HepG2 (cell line): ENCODE measurements at regions not wholly inside any gene's neighbourhood (a gene's known extent, or its start where the extent isn't known, plus 50 kb on each side); places are given as distances from the start of the nearest gene placed in this dataset.

ENCODE experiments used
- CREB1 ChIP-seq, 2 experiments: fragments of 450-650 bp in 1 of 2; IDR thresholded peaks; 2 replicates each; pipeline ENCODE4 v1.6.1; 2016 to 2017; ENCODE audit warnings: control low read depth in 1 of 2, mild to moderate bottlenecking in 1 of 2, missing compliant biosample characterization in 1 of 2, missing genetic modification characterization in 1 of 2
- EP300 ChIP-seq, 3 experiments: sonication (generic) in 1 of 3; formaldehyde crosslinking in 1 of 3; IDR thresholded peaks; 2 replicates each; pipeline versions ENCODE4 v1.5.1 to v1.6.1; 2011 to 2020; ENCODE audit warnings: low read depth in 2 of 3, low read length in 2 of 3, borderline replicate concordance in 1 of 3, improper control_type of control experiment in 1 of 3, mild to moderate bottlenecking in 1 of 3, missing genetic modification reagents in 1 of 3, moderate library complexity in 1 of 3
- MAZ ChIP-seq, 2 experiments: sonication (generic) in 1 of 2; formaldehyde crosslinking in 1 of 2; IDR thresholded peaks; 2 replicates each; pipeline versions ENCODE4 v1.5.0 to v1.6.1; 2012 to 2020; ENCODE audit warnings: low read depth in 2 of 2, mild to moderate bottlenecking in 2 of 2, borderline replicate concordance in 1 of 2, improper control_type of control experiment in 1 of 2, low read length in 1 of 2, missing genetic modification reagents in 1 of 2, moderate library complexity in 1 of 2
- MZF1 ChIP-seq: sonication (generic); formaldehyde crosslinking; IDR thresholded peaks from 2 replicates; pipeline ENCODE4 v1.8.1; 2023; ENCODE audit warnings: mild to moderate bottlenecking, missing genetic modification reagents, borderline replicate concordance
- SETDB1 ChIP-seq: sonication (generic); formaldehyde crosslinking; IDR thresholded peaks from 2 replicates; pipeline ENCODE4 v1.5.1; 2020; ENCODE audit warnings: missing genetic modification reagents, mild to moderate bottlenecking, borderline replicate concordance
- STAG1 ChIP-seq: sonication (generic); formaldehyde crosslinking; IDR thresholded peaks from 2 replicates; pipeline ENCODE4 v1.4.0; 2020; ENCODE audit warnings: missing genetic modification reagents
- STAT5B ChIP-seq: sonication (generic); formaldehyde crosslinking; IDR thresholded peaks from 2 replicates; pipeline ENCODE4 v1.4.0; 2020; ENCODE audit warnings: missing genetic modification reagents
- ZNF589 ChIP-seq: sonication (generic); formaldehyde crosslinking; conservative IDR thresholded peaks from 2 replicates; pipeline ENCODE4 v1.8.0; 2022; ENCODE audit warnings: mild to moderate bottlenecking, moderate library complexity, missing genetic modification reagents
- ZNF660 ChIP-seq: sonication (generic); formaldehyde crosslinking; IDR thresholded peaks from 2 replicates; pipeline ENCODE4 v1.5.1; 2020; ENCODE audit warnings: mild to moderate bottlenecking, low read depth, missing genetic modification reagents, borderline replicate concordance
- ZNF7 ChIP-seq: IDR thresholded peaks from 2 replicates; pipeline ENCODE4 v1.6.1; 2016; ENCODE audit warnings: missing biosample characterization, missing genetic modification reagents
- ZSCAN21 ChIP-seq: sonication (generic); formaldehyde crosslinking; IDR thresholded peaks from 2 replicates; pipeline ENCODE4 v1.8.0; 2022; ENCODE audit warnings: mild to moderate bottlenecking, missing genetic modification reagents, moderate library complexity, borderline replicate concordance
- TF ChIP-seq, protein P1 (sequence below): conservative IDR thresholded peaks from 2 replicates; pipeline ENCODE4 v1.6.1; 2018; ENCODE audit warnings: missing genetic modification reagents
- TF ChIP-seq, protein P2 (sequence below): sonication (generic); formaldehyde crosslinking; IDR thresholded peaks from 2 replicates; pipeline ENCODE4 v1.5.1; 2020; ENCODE audit warnings: mild to moderate bottlenecking, missing genetic modification reagents, moderate library complexity
- TF ChIP-seq, protein P3 (sequence below): IDR thresholded peaks from 2 replicates; pipeline ENCODE4 v1.6.1; 2016; ENCODE audit warnings: mild to moderate bottlenecking
- TF ChIP-seq, protein P4 (sequence below): IDR thresholded peaks from 2 replicates; pipeline ENCODE4 v1.6.1; 2018; ENCODE audit warnings: missing genetic modification reagents, mild to moderate bottlenecking, missing compliant biosample characterization
- TF ChIP-seq, protein P5 (sequence below): IDR thresholded peaks from 2 replicates; pipeline ENCODE4 v1.6.1; 2016; ENCODE audit warnings: missing biosample characterization, missing genetic modification reagents, low read depth

DNA sequence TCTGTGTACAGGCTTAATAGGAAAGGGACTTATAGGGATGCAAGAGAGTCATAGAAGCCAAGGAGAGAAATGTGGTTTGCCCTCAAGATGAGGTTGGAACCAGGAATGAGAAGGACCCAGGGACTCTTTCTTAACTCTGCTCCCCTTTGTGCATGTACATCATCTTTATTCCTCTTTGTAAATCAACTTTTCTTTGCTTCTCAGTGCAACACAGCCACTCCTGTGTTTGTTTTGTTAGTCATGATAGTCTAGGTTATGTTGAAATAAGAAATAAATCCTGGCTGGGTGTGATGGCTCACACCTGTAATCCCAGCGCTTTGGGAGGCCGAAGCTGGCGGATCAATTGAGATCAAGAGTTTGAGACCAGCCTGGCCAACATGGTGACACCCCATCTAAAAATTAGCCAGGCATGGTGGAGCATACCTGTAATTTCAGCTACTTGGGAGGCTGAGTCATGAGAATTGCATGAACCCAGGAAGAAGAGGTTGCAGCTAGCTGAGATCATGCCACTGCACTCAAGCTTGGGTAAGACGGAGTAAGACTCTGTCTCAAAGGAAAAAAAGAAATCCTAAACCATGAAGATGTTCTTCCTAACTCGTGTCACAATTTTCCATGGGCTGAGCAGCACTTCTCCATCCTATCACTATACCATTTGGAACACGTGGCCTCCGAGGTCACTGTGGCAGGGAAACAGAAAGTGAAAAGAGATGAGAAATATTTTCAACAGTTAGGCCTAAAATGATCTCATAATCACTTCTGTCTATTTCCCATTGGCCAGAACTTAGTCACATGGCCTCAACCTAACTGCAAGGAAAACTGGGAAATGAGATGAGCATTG is 73.0 kb upstream of the TMEM17 start (continued):
- TF ChIP-seq EP300 (IDR thresholded peaks at IDR 0.05; ENCODE audit: low read depth in 2 of 2, low read length in 2 of 2) (peak in 1 of 2 experiments; percentile 82; a peak in 2 of 4 replicates), EP300 (CRISPR knock-in tag; IDR thresholded peaks at IDR 0.05; ENCODE audit: borderline replicate concordance) (peak; percentile 27; the same call in 1 of the 2 replicates), MAZ (IDR thresholded peaks at IDR 0.05; ENCODE audit: borderline replicate concordance, low read depth, low read length) (no peak), MAZ (CRISPR knock-in tag; IDR thresholded peaks at IDR 0.05; ENCODE audit: low read depth) (peak; percentile 26; the same call in 1 of the 2 replicates), ZNF7 (CRISPR knock-in tag) (no peak), SETDB1 (CRISPR knock-in tag) (no peak), STAT5B (no peak), ZNF589 (no peak), STAG1 (CRISPR knock-in tag) (0 out of 2 replicates have a peak, but pooled peaks have one; percentile 9), CREB1 (IDR thresholded peaks at IDR 0.05) (no peak), CREB1 (CRISPR knock-in tag; IDR thresholded peaks at IDR 0.05) (no peak; the same call in none of the 2 replicates), ZNF660 (CRISPR knock-in tag) (no peak), ZSCAN21 (no peak), MZF1 (no peak)
- TF ChIP-seq, protein P1, sequence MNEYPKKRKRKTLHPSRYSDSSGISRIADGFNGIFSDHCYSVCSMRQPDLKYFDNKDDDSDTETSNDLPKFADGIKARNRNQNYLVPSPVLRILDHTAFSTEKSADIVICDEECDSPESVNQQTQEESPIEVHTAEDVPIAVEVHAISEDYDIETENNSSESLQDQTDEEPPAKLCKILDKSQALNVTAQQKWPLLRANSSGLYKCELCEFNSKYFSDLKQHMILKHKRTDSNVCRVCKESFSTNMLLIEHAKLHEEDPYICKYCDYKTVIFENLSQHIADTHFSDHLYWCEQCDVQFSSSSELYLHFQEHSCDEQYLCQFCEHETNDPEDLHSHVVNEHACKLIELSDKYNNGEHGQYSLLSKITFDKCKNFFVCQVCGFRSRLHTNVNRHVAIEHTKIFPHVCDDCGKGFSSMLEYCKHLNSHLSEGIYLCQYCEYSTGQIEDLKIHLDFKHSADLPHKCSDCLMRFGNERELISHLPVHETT (CRISPR knock-in tag), result 0 out of 2 replicates have a peak, but pooled peaks have one; percentile 24
- TF ChIP-seq, protein P2, sequence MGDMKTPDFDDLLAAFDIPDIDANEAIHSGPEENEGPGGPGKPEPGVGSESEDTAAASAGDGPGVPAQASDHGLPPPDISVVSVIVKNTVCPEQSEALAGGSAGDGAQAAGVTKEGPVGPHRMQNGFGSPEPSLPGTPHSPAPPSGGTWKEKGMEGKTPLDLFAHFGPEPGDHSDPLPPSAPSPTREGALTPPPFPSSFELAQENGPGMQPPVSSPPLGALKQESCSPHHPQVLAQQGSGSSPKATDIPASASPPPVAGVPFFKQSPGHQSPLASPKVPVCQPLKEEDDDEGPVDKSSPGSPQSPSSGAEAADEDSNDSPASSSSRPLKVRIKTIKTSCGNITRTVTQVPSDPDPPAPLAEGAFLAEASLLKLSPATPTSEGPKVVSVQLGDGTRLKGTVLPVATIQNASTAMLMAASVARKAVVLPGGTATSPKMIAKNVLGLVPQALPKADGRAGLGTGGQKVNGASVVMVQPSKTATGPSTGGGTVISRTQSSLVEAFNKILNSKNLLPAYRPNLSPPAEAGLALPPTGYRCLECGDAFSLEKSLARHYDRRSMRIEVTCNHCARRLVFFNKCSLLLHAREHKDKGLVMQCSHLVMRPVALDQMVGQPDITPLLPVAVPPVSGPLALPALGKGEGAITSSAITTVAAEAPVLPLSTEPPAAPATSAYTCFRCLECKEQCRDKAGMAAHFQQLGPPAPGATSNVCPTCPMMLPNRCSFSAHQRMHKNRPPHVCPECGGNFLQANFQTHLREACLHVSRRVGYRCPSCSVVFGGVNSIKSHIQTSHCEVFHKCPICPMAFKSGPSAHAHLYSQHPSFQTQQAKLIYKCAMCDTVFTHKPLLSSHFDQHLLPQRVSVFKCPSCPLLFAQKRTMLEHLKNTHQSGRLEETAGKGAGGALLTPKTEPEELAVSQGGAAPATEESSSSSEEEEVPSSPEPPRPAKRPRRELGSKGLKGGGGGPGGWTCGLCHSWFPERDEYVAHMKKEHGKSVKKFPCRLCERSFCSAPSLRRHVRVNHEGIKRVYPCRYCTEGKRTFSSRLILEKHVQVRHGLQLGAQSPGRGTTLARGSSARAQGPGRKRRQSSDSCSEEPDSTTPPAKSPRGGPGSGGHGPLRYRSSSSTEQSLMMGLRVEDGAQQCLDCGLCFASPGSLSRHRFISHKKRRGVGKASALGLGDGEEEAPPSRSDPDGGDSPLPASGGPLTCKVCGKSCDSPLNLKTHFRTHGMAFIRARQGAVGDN, result no peak
- TF ChIP-seq, protein P3, sequence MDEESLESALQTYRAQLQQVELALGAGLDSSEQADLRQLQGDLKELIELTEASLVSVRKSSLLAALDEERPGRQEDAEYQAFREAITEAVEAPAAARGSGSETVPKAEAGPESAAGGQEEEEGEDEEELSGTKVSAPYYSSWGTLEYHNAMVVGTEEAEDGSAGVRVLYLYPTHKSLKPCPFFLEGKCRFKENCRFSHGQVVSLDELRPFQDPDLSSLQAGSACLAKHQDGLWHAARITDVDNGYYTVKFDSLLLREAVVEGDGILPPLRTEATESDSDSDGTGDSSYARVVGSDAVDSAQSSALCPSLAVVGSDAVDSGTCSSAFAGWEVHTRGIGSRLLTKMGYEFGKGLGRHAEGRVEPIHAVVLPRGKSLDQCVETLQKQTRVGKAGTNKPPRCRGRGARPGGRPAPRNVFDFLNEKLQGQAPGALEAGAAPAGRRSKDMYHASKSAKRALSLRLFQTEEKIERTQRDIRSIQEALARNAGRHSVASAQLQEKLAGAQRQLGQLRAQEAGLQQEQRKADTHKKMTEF (CRISPR knock-in tag), result peak; percentile 48; the same call in 1 of the 2 replicates
- TF ChIP-seq, protein P4, sequence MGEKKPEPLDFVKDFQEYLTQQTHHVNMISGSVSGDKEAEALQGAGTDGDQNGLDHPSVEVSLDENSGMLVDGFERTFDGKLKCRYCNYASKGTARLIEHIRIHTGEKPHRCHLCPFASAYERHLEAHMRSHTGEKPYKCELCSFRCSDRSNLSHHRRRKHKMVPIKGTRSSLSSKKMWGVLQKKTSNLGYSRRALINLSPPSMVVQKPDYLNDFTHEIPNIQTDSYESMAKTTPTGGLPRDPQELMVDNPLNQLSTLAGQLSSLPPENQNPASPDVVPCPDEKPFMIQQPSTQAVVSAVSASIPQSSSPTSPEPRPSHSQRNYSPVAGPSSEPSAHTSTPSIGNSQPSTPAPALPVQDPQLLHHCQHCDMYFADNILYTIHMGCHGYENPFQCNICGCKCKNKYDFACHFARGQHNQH (CRISPR knock-in tag), result no peak
- TF ChIP-seq, protein P5, sequence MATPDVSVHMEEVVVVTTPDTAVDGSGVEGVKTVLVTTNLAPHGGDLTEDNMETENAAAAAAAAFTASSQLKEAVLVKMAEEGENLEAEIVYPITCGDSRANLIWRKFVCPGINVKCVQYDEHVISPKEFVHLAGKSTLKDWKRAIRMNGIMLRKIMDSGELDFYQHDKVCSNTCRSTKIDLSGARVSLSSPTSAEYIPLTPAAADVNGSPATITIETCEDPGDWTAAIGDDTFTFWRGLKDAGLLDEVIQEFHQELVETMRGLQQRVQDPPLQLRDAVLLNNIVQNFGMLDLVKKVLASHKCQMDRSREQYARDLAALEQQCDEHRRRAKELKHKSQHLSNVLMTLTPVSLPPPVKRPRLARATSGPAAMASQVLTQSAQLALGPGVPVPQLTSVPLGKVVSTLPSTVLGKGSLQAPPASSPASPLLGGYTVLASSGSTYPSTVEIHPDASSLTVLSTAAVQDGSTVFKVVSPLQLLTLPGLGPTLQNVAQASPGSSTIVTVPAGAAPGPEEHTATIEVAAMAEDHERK, result no peak
